ENCODE measurements at regions not wholly inside any gene's neighbourhood (a gene's known extent, or its start where the extent isn't known, plus 50 kb on each side); places are given as distances from the start of the nearest gene placed in this dataset.

DNA sequence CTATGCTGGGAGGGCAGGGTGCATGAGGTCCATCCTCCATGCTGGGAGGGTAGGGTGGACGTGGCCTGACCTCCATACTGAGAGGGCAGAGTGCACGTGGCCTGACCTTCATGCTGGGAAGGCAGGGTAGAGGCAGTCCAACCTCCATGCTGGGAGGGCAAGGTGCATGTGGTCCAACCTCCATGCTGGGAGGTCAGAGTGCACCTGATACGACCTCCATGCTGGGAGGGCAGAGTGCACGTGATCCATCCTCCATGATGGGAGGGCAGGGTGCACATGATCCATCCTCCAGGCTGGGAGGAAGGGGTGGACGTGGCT lies 622.2 kb downstream of the BRD1 start:
- Histone ChIP-seq H3K36me3 (no peaks in the 10 kb centered on the region), H3K27me3 (no peaks in the 10 kb centered on the region), H3K4me1 (no peaks in the 10 kb centered on the region), H3K27ac (no peak overlapping the region), H3K9me3 (no peaks in the 10 kb centered on the region), H3K4me3 (no peak overlapping the region)
- 49 to 53% methylated on average over 5 of the region's 5 CpGs for WGBS, 2 donors
- TF ChIP-seq POLR2A (IDR thresholded peaks at IDR 0.05) (no peak), EP300 (IDR thresholded peaks at IDR 0.05) (no peak)
- TF ChIP-seq, protein P1, sequence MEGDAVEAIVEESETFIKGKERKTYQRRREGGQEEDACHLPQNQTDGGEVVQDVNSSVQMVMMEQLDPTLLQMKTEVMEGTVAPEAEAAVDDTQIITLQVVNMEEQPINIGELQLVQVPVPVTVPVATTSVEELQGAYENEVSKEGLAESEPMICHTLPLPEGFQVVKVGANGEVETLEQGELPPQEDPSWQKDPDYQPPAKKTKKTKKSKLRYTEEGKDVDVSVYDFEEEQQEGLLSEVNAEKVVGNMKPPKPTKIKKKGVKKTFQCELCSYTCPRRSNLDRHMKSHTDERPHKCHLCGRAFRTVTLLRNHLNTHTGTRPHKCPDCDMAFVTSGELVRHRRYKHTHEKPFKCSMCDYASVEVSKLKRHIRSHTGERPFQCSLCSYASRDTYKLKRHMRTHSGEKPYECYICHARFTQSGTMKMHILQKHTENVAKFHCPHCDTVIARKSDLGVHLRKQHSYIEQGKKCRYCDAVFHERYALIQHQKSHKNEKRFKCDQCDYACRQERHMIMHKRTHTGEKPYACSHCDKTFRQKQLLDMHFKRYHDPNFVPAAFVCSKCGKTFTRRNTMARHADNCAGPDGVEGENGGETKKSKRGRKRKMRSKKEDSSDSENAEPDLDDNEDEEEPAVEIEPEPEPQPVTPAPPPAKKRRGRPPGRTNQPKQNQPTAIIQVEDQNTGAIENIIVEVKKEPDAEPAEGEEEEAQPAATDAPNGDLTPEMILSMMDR (IDR thresholded peaks at IDR 0.05): no peak
- DNase-seq (ENCODE audit: low spot score in 2 of 2): no peak

DNA sequence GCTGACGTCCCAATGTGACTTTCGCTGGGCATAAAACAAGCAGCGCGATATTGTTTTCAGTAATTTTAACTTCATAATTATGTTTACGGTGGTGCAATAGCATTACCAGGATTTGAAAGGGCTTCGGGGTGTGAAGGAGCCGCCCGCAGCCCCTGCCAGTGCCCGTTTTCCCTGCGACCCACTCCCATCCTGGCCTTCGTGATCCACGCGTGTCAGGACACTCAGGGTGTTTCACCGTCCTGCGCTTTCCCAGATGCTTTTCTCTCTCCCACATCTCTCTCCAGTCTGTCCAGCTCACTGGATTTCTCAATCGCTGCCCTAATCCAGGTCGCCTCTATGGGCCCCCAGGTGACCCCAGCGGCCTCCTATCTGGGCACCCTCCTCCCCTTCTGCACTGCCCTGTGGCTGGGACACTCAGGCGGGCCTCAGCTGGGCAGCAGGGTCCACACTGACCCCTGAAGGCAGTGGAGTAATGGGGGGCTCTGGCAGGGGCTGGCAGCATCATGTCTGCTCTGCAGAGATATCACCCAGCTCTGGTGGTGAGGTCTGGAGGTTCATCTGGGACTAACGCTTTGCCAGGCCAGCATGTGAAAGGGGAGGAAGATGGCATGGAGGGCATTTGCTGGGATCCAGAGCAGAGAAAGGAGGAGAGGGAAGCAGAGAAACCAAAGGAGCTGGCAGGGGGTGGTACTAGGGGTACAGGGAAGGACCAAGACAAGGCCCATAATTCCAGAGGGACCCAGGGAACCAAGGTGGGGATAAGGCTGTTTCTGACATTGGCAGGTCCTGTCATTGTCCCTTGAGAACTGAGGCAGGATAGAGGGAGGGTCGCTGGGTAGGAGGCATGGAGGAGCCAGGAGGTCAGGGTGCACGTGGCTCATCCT lies 622.8 kb downstream of the BRD1 start:
- H3K36me3 ChIP-seq: no peaks in the 10 kb centered on the region

DNA sequence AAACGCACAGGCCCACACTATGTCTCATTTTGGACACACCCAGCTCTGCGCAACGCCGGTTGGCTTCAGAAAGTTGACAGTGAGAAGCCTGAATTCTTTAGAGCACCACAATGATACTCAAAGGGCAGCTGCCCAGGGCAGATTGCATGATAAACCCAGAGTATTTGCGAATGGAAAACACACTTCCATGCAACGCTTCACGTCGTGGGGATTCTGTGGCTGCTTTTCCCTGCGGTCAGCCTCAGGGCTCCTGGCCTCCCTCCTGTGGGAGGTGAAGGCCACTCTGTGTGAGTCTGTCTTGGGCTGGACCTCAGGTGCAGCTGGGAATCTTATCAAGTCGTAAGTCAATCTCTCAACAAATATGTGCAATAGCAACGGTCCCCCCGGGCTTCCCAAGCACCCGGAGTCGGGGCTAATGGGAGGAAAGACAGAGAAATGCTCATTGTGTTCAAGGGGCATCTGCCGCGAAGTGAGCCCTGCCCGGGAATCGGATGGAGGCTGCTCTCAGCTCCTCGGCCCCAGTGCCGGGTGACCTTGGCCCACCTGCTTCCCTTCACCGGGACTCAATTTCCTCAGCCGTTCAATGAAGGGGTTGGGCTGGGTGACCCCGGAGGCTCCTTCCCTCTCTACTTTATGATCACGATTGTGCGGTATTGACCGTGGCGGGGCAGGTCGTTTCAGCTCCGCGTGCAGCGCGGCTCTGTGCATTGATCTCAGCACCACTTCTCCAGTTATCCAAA lies 623.6 kb downstream of the BRD1 start:
- H3K4me3 ChIP-seq: no peak overlapping the region
- DNase-seq (ENCODE audit: low spot score in 2 of 2): no peak
- 81 to 82% methylated on average over 32 of the region's 32 CpGs for WGBS, 2 donors
- H3K4me1 ChIP-seq: no peaks in the 10 kb centered on the region
- H3K9me3 ChIP-seq: no peaks in the 10 kb centered on the region
- H3K36me3 ChIP-seq: no peaks in the 10 kb centered on the region
- no peak overlapping the region for H3K27ac ChIP-seq
- no peak for TF ChIP-seq POLR2A (IDR thresholded peaks at IDR 0.05)
- TF ChIP-seq EP300 (IDR thresholded peaks at IDR 0.05): no peak
- TF ChIP-seq, protein P1 (IDR thresholded peaks at IDR 0.05): no peak
- no peaks in the 10 kb centered on the region for H3K27me3 ChIP-seq

More for the DNA sequence above, 622.8 kb downstream of the BRD1 start:
- Histone ChIP-seq H3K27ac (no peak overlapping the region), H3K4me1 (no peaks in the 10 kb centered on the region), H3K27me3 (no peaks in the 10 kb centered on the region), H3K4me3 (no peak overlapping the region), H3K9me3 (no peaks in the 10 kb centered on the region)
- WGBS, 2 donors: 84 to 85% methylated on average over 22 of the region's 22 CpGs
- no peak for TF ChIP-seq EP300 (IDR thresholded peaks at IDR 0.05)
- TF ChIP-seq, protein P1 (IDR thresholded peaks at IDR 0.05): no peak
- no peak for TF ChIP-seq POLR2A (IDR thresholded peaks at IDR 0.05)
- DNase-seq (ENCODE audit: low spot score in 2 of 2): no peak

DNA sequence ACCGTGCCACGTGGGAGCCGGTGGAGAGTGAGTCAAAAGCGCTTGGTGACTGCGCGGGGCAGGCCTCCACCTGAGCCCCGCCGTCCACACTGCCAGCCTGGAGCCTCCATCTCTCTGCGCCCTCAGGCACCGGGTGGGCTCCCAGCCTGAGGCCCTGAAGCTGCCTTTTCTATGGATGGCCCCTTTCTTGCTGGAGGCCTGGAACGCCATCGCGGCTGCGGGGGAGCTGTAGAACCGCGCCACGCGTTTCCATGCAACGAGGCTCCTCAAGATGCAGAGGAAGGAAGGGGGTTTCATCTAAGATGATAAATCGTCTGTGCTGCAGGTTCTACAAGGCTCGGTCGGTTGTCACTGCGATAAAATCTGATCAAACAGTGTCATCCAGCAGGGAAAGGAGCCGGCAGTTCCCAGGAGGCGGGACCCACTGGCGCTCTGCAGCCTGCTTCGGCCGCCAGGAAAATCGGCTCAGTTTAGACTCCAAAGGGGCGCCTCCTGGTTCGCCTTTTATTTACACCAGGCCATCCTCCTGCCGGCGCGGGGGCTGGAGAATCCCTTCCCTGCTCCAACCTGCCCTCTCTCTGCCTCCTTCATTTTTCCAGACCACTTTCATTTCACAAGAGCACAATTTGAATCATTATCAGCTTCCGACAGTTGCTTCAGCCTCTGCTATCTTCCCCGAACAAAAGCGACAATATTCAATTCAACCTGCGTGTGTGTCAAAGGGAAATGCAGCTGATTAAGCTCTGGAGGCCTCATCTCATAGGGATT lies 624.4 kb downstream of the BRD1 start:
- Histone ChIP-seq H3K4me3 (no peak overlapping the region), H3K36me3 (no peaks in the 10 kb centered on the region), H3K9me3 (no peaks in the 10 kb centered on the region), H3K27me3 (no peaks in the 10 kb centered on the region), H3K27ac (no peak overlapping the region), H3K4me1 (no peaks in the 10 kb centered on the region)
- no peak for DNase-seq (ENCODE audit: low spot score in 2 of 2)
- WGBS, 2 donors: 74 to 83% methylated on average over 37 to 38 of the region's 38 CpGs
- TF ChIP-seq, protein P1 (IDR thresholded peaks at IDR 0.05): no peak
- TF ChIP-seq POLR2A (IDR thresholded peaks at IDR 0.05): no peak
- no peak for TF ChIP-seq EP300 (IDR thresholded peaks at IDR 0.05)

Data from tibial nerve (tissue), 4 donors.